ENCODE measurements at regions not wholly inside any gene's neighbourhood (a gene's known extent, or its start where the extent isn't known, plus 50 kb on each side); places are given as distances from the start of the nearest gene placed in this dataset.
A peak's percentile ranks its signal among the peaks of the same experiment; 100 is the strongest.
"Not testable (repeated sequence)": the region's sequence is repeated elsewhere in the genome, so short reads cannot be mapped to it uniquely, and the experiment has no call there.

DNA sequence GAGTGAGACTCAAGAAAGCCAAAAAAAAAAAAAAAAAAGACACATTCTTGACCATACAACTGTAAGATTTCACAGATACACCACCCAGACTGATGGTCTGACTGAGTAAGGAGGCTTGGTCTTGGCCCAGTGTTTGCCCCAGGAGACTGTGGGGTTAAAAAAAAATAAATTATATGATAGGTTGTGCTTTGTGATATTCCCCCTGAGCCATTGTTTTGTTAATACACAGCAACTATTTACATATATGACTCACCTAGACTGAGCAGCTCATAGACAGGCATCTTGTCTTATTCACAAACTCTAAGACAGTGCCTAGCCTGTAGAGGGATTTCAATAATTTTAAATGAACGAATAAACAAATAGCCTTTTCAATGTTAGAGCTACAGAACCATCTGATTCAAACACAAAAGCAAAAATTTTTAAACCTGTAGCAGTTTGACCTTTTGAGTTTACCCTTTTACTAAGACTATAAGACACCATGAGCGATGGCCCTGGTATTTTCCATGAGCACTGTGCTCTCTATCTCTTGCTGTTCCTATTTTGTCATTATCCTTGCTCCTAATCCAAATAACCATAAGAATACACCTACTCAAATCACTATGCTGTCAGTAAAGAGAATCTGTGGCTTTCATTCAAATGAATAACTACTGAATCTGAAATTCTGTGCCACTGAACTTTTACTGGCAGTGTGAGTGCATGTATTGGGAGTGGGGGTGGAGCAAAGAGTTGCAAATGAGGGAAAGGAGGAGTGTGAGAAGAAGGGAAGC lies 199.4 kb upstream of the PTBP2 start:
- no peak for DNase-seq

DNA sequence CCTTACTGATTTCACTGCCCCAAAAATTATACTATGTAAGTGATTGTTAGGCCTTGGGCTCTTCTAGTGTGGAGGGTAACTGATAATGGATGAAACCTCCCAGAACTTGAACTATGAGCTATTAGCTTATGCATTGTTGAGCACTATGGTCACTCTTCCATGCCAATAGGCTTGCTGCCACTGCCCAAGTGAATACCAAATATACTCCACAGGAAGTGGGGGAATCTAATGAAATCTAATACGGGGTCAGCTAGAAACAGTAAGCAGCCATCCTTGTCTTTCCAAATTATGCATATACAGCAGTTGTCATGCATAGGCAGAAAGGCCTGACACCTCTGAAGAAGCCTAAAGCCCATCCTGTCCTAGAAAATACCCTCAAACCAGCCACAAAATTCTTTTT lies 198.7 kb upstream of the PTBP2 start:
- no peak for DNase-seq

GRCh38 chr1:96524100-96524499 lies 197.5 kb upstream of the PTBP2 start:
- DNase-seq, result no peak

GRCh38 chr1:96525657-96526557 lies 195.7 kb upstream of the PTBP2 start:
- no peak for DNase-seq

DNA sequence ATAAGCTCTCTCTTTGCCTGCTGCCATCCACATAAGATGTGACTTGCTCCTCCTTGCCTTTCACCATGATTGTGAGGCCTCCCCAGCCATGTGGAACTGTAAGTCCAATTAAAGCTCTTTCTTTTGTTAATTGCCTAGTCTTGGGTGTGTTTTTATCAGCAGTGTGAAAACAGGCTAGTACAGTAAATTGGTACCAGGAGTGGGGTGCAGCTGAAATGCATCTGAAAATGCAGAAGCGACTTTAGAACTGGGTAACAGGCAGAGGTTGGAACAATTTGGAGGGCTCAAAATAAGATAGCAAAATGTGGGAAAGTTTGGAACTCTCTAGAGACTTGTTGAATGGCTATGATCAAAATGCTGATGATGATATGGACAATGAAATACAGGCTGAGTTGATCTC lies 192.9 kb upstream of the PTBP2 start:
- DNase-seq, result not testable (repeated sequence)

- no peak for DNase-seq
Measured at GRCh38 chr1:96533820-96534219, 187.8 kb upstream of the PTBP2 start.

- DNase-seq, result no peak
Measured at GRCh38 chr1:96536581-96536980, 185.0 kb upstream of the PTBP2 start.

GRCh38 chr1:96538111-96538641 lies 183.4 kb upstream of the PTBP2 start:
- peak in 1 of 3 experiments; percentile 19 for DNase-seq

DNA sequence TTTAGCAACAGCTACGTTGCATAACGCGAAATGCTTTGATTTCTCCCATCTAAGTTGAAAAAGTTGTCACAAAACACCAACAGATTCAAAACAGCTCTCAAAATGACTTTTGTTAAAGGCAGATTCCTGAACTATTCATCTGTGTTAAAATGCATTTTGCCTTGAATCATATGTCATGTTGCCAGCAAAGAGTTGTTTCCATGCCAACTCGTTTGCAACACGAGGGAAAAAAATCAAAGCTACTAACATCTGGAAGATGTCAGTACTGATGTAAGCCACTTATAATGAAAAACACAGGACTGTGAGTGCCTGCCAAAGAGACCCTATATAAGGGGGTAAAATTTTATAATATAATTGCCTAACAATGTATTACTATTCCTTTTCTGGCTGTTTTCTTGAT lies 182.7 kb upstream of the PTBP2 start:
- no peak for DNase-seq

DNA sequence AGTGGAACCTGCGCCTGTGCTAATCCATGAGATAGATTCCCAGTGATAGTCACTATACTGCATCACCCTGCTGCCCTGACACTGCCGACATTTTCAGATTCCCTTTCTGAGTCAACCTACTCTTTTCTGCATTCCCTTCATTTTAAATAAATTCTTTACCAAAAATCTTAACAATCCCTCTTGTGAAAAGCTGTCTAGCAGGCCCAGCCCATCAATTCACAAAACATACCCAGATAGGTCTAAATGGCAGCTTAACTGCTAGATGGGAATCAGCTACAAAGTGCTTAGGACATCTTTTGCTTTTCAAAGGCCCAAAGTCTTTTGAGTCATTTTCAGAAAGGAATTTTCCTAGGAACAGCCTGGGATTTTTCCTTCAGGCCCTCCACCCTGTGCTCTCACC lies 180.1 kb upstream of the PTBP2 start:
- no peak for DNase-seq

DNA sequence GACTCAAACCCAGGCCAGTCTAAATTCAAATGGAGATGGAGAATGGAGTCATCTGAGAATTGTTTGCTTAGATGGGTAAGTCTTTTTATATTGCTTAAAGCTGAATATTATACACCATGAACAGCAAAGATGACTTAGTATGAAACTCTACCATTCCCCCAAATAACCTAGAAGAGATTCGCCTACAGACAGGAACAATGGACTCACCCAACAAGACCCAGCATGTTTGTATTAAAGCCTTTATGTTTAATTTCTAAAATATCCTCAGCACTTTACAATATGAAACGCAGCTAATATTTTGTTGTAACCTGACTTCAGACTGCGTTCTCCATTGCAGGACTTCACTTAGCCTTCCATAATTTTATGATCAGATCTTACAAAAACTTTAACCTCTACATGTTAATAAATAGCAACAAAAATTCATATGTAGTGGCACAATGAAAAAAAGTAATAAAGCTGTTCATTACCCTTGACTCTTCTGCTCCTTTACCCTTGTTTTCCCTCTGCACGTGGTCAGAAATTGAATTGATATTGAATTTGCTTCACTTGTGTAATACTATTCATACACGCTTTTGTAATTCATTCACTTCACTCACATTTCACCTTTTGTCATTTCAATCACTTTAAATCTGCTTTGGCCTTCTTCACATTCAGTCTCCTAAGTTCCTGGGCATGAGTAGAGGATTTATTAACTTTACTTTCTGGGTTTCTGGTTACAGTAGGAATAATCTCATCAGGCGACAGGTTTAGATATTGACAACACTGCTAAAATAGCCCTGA lies 177.3 kb upstream of the PTBP2 start:
- DNase-seq, result no peak

GRCh38 chr1:96544831-96545221 lies 176.8 kb upstream of the PTBP2 start:
- no peak for DNase-seq

GRCh38 chr1:96545935-96546656 lies 175.5 kb upstream of the PTBP2 start:
- no peak for DNase-seq

GRCh38 chr1:96550061-96550460 lies 171.5 kb upstream of the PTBP2 start:
- DNase-seq, result no peak

GRCh38 chr1:96552451-96552850 lies 169.1 kb upstream of the PTBP2 start:
- no peak for DNase-seq

DNA sequence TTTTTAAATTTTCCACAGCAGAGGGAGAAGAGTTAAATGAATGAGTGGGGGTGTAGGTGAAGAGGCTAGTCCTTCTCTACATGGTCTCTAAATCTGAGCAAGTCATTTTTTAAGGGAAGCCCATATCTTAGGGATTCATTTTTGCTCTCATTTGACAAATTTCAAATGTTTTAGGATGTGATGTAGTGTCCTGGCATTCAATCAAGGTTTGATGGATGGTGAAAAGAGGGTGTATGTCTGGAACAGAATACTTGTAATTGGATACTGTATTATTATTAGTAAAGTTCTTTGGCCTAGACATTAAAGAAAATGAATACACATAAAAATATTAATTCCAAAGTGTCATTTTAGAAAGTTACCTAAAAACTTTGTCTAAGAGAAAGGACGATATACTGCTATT lies 167.8 kb upstream of the PTBP2 start:
- no peak for DNase-seq

- DNase-seq, result no peak
Measured at GRCh38 chr1:96554364-96554763, 167.2 kb upstream of the PTBP2 start.

DNA sequence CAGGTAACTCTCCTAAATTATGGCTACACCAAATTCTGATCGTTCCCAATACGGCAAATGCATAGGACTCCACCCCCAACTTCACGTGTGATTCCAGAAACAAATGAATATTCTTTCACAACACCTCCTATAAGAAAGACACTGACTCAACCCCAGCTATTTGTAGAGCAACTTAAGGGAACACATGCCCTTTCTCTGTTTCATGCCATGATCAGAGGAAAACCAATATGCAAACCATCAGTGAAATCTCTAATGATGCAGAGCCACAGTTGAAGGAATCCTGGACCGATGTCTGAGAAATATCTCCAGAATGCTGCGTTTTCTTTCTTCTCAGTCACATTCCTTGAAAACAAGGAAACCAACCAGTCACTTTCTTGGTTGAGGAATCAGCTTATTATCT lies 164.2 kb upstream of the PTBP2 start:
- DNase-seq, result no peak

- no peak for DNase-seq
Measured at GRCh38 chr1:96558635-96559034, 162.9 kb upstream of the PTBP2 start.

DNA sequence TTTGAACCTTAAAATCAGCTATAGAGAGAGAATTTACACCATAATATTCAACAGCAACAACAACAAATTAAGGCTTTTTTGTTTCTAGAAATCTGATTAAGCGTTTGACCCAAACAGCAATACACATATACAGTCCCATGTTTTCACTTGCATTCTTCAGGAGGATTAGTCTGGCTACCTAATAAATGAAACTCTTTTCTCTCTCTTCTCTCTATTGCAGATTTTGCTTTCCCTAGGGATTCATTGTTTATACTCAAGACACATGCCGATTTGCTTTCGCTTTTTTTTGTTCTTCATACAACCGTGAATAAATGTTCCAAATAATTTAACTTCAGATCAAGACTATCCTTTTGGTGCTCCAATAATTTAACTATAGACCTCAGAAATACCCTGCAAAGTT lies 162.4 kb upstream of the PTBP2 start:
- no peak for DNase-seq

DNA sequence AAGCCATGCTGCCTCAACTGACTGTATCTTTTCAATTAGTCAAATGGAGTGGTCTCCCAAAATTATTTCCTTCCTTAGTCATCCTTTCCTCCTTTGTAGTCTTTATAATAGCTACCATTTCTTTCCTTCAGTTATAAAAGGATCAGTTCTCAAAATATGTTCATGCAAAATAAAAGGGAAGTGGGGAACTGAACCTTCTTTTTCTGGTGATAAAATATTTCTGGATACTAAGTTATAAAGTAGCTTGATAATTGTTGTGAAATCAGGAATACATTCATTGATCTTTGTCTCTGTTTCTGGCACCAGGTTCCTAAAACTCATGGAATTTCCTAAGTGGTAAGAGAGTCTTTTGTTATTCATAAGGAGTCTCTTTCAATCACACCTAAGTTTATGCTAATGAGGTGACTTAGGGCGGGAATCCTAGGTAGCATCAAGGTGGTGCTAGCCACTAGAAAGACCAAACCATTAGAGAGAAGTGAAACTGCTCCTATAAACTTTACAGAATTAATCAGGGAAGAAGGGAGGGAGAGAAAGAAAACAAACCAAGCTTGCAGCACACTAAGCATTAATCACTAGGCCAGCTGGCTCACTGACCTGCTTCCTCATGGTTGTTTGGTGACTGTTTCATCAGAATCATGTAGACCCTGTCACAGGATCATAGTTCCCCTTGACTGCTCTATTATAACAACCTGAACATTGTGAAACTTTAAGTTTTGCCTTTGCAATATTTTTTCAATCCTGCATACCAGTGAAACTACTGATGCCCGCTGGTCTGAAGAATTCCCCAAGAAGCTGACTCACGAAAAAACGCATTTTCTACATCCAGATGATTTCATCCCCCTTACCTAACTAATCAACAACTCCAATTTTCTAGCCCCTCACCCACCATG lies 161.6 kb upstream of the PTBP2 start:
- DNase-seq, result no peak
